Astrocyte of the spinal cord (primary cell): ENCODE measurements at regions not wholly inside any gene's neighbourhood (a gene's known extent, or its start where the extent isn't known, plus 50 kb on each side); places are given as distances from the start of the nearest gene placed in this dataset.

ENCODE experiments used
- DNase-seq: peaks from one replicate; pipeline ENCODE4 v3.0.0; 2011; ENCODE audit warnings: low read depth, low spot score
- H3K4me3 ChIP-seq: 2 replicates; pipeline ENCODE4 v1.5.1; 2011; ENCODE audit warnings: low read depth, mild to moderate bottlenecking, low read length, moderate library complexity
- CTCF ChIP-seq: IDR thresholded peaks from 2 replicates; pipeline ENCODE4 v1.5.1; 2012; ENCODE audit warnings: low read depth, mild to moderate bottlenecking, low read length, inconsistent platforms
- in situ Hi-C: cut with HindIII; loops from 2 replicates; pipeline ENCODE4 v1.10.0; 2017; ENCODE audit warnings: low sequenced_read_pairs

DNA sequence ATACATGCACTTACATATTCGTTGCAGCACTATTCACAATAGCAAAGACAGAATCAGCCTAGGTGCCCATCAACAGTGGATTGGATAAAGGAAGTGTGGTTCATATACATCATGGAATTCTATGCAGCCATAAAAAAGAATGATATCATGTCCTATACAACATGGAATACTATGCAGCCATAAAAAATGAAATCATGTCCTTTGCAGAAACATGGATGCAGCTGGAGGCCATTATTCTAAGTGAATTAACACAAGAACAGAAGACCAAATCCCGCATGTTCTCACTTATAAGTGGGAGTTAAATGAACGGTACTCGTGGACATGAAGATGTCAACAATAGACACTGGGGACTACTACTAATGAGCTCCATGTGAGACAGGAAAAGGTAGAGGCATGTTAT is 288.1 kb upstream of the TFPI start:
- TF ChIP-seq CTCF: no peak
- no peak overlapping the region for H3K4me3 ChIP-seq
- in situ Hi-C loops: no loop called here
- DNase-seq: no peak

GRCh38 chr2:187842978-187843847 is 289.0 kb upstream of the TFPI start:
- TF ChIP-seq CTCF: peak; percentile 51
- DNase-seq: peak; percentile 83
- no peak overlapping the region for H3K4me3 ChIP-seq
- in situ Hi-C loops: no loop called here

DNA sequence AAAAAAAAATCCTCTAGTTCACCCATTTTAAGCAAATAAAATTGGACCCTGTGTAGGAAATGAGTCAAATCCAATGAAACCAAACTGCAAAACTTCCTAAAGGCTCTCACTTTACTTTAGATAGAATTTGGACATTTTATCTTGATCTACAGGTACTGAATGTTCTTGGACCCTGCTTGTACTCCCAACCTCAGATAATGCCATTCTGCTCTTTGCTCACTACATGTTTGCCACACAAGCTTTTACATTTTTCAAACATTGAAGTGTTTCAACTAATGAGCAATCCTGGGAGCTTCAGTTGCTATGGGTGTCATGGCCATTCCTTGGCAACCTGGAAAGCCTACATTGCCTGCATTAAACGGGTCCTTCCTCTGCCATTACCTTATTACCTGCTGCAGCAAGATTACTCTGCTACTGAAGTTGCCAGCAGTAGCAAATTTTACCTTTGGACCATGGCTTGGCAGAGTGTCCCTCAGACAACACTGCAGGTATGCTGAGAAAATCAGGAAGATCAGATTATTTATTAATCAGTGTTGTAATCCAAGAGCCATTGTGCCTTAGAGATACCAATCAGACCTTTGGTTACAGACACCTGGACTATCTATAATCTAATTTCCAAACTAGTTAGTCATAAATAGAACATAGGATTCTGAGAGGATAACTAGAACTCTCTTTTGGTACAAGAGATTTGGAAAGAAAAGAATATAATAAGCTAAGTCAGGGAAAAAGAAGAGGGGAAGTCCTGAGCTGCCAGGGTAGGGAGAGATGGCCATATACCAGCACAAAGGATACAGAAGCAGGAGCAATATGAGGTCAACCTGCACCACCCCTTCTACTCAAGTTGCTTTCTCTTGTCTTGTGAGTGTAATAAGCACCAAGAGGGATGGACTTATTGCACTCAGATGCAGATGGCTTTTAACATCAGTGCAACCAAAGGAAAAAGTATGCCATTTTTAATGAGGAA is 293.3 kb upstream of the TFPI start:
- in situ Hi-C loops: no loop called here
- no peak overlapping the region for H3K4me3 ChIP-seq
- no peak for DNase-seq
- TF ChIP-seq CTCF: no peak

- TF ChIP-seq CTCF: no peak
- in situ Hi-C loops: no loop called here
- H3K4me3 ChIP-seq: no peak overlapping the region
- DNase-seq: no peak
These were observed 297.8 kb upstream of the TFPI start for GRCh38 chr2:187851955-187852561.

DNA sequence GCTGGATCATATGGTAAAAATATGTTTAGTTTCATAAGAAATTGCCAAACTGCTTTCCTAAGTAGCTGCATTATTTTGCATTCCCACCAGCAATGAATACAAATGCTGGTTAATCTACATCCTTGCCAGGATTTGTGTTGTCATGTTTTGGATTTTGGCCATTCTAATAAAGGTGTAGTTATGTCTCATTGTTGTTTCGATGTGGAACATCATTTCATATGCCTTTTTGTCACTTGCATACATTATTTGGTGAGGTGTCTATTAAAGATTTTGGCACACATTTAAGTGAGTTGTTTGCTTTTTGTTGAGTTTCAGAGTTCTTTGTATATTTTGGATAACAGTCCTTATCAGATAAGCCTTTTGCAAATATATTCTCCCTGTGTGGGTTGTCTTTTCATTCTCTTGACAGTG is 299.2 kb upstream of the TFPI start:
- in situ Hi-C loops: no loop called here
- DNase-seq: no peak
- H3K4me3 ChIP-seq: no peak overlapping the region
- TF ChIP-seq CTCF: no peak

GRCh38 chr2:187854801-187855200 is 300.6 kb upstream of the TFPI start:
- H3K4me3 ChIP-seq: no peak overlapping the region
- in situ Hi-C loops: no loop called here
- no peak for TF ChIP-seq CTCF
- no peak for DNase-seq
